WI38 (cell line): ENCODE measurements at regions not wholly inside any gene's neighbourhood (a gene's known extent, or its start where the extent isn't known, plus 50 kb on each side); places are given as distances from the start of the nearest gene placed in this dataset.

Experiments used
- H3K4me3 ChIP-seq: 2 replicates; pipeline ENCODE4 v1.5.1; 2011; ENCODE audit warnings: low read depth, mild to moderate bottlenecking, control low read depth, low read length
- TF ChIP-seq, protein P1 (sequence below): IDR thresholded peaks from 2 replicates; pipeline ENCODE4 v1.5.1; 2012; ENCODE audit warnings: low read depth, mild to moderate bottlenecking, control low read depth, low read length

DNA sequence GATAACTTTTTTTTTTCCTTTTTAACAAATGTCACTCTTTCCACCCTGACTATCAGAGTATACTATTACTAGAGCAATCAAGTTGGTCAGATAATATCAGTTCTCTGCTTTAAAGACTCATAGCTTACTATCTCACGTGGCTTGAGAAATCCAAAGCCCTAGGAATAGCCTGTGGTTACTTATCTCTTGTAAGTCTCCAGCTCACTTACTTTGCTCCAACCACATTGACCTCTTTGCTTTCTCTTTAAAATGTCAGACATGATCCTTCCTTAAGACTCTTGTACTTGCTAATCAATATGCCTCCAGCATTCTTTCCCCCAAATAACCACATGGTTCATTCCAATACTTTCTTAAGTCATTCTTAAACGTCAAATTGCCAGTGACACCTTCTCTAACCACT lies 1292.2 kb downstream of the REEP3 start:
- TF ChIP-seq, protein P1, sequence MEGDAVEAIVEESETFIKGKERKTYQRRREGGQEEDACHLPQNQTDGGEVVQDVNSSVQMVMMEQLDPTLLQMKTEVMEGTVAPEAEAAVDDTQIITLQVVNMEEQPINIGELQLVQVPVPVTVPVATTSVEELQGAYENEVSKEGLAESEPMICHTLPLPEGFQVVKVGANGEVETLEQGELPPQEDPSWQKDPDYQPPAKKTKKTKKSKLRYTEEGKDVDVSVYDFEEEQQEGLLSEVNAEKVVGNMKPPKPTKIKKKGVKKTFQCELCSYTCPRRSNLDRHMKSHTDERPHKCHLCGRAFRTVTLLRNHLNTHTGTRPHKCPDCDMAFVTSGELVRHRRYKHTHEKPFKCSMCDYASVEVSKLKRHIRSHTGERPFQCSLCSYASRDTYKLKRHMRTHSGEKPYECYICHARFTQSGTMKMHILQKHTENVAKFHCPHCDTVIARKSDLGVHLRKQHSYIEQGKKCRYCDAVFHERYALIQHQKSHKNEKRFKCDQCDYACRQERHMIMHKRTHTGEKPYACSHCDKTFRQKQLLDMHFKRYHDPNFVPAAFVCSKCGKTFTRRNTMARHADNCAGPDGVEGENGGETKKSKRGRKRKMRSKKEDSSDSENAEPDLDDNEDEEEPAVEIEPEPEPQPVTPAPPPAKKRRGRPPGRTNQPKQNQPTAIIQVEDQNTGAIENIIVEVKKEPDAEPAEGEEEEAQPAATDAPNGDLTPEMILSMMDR, result no peak
- H3K4me3 ChIP-seq, result no peak overlapping the region

DNA sequence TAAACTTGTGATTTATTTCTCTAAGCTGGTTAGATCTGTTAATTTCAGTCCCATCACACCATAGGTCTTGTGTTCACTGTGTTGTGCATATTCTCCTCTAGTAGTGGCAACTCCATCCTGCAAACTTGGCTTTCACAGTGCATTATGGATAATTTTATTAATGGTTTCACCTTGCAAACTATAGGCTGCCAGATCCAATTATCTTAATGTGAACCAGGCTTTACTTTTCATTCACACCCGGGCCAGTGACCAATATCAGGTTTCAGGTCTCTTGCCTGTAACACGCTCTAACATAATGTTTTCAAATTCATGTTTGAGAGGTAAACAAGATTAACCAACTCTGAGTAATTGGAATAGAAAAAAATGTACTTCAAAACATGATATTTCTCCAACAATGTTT lies 1293.0 kb downstream of the REEP3 start:
- TF ChIP-seq, protein P1, result no peak
- no peak overlapping the region for H3K4me3 ChIP-seq

DNA sequence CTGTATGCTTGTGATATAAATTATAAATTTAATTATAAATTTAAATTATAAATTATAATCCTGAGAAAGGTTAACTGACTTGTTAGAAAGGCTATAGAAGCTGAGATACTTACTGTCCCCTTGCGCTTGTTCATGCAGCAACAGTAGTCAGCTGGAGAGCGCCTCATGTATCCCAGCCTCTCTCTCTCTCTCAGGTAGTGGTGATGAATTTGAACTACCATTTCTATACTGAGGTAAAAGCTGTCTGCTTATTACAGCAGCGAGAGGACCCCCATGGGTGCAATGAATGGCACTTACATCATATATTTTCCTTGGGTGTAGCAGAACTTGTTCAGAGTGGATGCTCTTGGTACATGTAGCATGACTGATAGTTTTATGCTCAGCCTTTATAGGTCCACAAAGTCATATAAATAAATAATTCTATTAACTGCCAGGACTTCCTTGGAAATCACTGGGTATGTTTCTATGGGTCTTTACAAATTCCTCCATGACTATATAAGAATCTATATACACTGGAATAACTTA lies 1308.7 kb downstream of the REEP3 start:
- TF ChIP-seq, protein P1, result no peak
- no peak overlapping the region for H3K4me3 ChIP-seq

DNA sequence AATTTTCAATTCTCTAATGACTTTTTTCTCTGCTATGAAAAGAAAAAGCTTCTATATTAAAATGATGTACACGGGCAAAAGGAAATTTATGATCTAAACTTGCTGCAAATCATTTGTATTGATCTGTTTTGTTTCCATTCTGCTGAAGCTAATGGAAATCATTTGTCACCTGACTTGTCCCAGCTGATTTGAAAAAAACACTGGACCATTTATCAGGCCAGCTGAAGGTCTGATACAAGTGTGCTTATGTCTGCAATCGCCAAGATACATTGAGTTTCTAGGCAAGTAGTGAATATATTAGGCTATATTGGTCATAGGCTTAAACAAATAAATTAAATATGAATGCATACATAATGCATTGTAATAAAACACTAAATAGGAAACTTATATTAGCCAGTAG lies 1309.7 kb downstream of the REEP3 start:
- no peak overlapping the region for H3K4me3 ChIP-seq

DNA sequence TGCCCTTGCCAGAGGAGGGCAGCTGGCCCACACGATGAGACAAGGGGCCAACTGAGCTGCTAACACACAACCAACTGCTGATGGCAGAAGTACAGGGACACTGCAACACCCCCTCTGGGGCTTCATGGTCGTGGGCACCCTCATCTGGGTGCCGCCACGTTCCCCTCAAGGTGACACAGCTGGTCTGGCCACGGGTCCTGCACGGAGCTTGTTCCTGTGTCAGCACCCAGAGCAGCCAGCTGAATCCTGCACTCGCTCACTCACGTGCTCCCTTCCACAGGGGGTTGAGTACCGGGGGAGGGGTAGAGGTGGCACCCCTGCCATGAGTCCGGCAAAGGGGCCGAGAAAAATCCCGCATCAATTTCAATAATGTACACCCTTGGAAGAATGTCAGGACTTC lies 1319.1 kb downstream of the REEP3 start:
- TF ChIP-seq, protein P1, result no peak
- no peak overlapping the region for H3K4me3 ChIP-seq

More for the DNA sequence above, 1309.7 kb downstream of the REEP3 start:
- TF ChIP-seq, protein P1, result no peak

DNA sequence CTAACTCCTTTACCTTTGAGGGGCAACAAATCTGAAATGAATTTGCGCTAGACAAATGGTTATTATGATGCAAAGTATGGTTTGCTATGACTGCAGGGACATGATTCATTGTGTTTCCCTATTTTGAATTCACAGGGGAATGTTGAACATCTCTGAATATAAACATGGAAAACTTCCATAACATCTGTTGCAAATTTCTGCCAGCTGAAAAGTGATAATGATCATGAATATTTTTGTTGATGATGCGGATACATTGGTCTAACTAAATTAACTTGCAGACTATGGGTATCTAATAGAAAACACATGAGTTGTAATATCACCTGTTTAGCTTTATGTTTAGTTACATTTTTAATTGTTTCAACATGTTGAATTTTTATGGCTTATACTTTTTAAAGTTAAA lies 1325.5 kb downstream of the REEP3 start:
- no peak overlapping the region for H3K4me3 ChIP-seq
- TF ChIP-seq, protein P1, result no peak

DNA sequence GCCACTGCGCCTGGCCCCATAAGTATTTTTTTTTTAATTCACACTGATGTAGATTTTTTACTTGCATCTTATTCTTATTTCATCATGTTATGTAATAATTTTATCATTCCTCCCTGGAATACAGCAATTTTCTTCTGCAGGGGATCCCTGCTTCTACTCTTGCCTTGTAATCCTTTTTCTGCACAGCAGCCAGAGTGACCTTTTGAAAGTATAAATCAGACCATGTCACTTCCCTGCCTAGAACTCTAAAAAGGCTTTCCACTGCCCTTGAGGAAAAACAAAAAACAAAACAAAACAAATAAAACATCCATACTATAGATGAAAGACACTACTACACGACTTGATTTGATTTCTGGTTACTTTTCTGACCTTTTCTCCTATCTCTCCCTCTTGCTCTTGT lies 1334.7 kb downstream of the REEP3 start:
- TF ChIP-seq, protein P1, result no peak
- H3K4me3 ChIP-seq, result no peak overlapping the region
